H9 (cell line): ENCODE measurements at regions not wholly inside any gene's neighbourhood (a gene's known extent, or its start where the extent isn't known, plus 50 kb on each side); places are given as distances from the start of the nearest gene placed in this dataset.

Experiments used
- DNase-seq: peaks from one replicate; pipeline ENCODE4 v3.0.0-alpha.2; 2017
- H2AFZ ChIP-seq: one replicate; pipeline ENCODE4 v1.6.1; 2013; ENCODE audit warnings: mild to moderate bottlenecking, low read length, control low read depth, moderate library complexity
- H2AK5ac ChIP-seq: 2 replicates; pipeline ENCODE4 v1.6.1; 2013; ENCODE audit warnings: low read length, control low read depth, mixed read lengths; ENCODE audit not compliant: insufficient read length
- H2BK120ac ChIP-seq: one replicate; pipeline ENCODE4 v1.6.1; 2013; ENCODE audit warnings: low read depth, mild to moderate bottlenecking, low read length, control low read depth, inconsistent platforms; ENCODE audit not compliant: poor library complexity, severe bottlenecking
- H2BK12ac ChIP-seq: 2 replicates; pipeline ENCODE4 v1.6.1; 2013; ENCODE audit warnings: low read length, control low read depth, mixed read lengths, low read depth; ENCODE audit not compliant: insufficient read length
- H2BK15ac ChIP-seq: 2 replicates; pipeline ENCODE4 v1.6.1; 2013; ENCODE audit warnings: low read depth, low read length, control low read depth
- H2BK20ac ChIP-seq: one replicate; pipeline ENCODE4 v1.6.1; 2013; ENCODE audit warnings: low read depth, mild to moderate bottlenecking, low read length, control low read depth, inconsistent platforms; ENCODE audit not compliant: poor library complexity, severe bottlenecking
- H2BK5ac ChIP-seq: 2 replicates; pipeline ENCODE4 v1.6.1; 2013; ENCODE audit warnings: low read length, control low read depth, mixed read lengths; ENCODE audit not compliant: insufficient read length
- H3K14ac ChIP-seq: 2 replicates; pipeline ENCODE4 v1.6.1; 2013; ENCODE audit warnings: low read length, control low read depth; ENCODE audit not compliant: insufficient read depth
- H3K18ac ChIP-seq: 2 replicates; pipeline ENCODE4 v1.6.1; 2013; ENCODE audit warnings: low read depth, mild to moderate bottlenecking, mixed read lengths, low read length, control low read depth; ENCODE audit not compliant: insufficient read length
- H3K23ac ChIP-seq: 2 replicates; pipeline ENCODE4 v1.6.1; 2013; ENCODE audit warnings: low read length, control low read depth, mixed read lengths, low read depth; ENCODE audit not compliant: insufficient read length
- H3K23me2 ChIP-seq: 2 replicates; pipeline ENCODE4 v1.6.1; 2013; ENCODE audit warnings: low read depth, mild to moderate bottlenecking, mixed read lengths, low read length, control low read depth; ENCODE audit not compliant: insufficient read length, poor library complexity, severe bottlenecking
- H3K27ac ChIP-seq: 2 replicates; pipeline ENCODE4 v1.5.1; 2013; ENCODE audit warnings: low read length, control low read depth, mixed read lengths, low read depth; ENCODE audit not compliant: insufficient read length
- H3K27me3 ChIP-seq: 2 replicates; pipeline ENCODE4 v1.6.1; 2013; ENCODE audit warnings: low read length, control low read depth, inconsistent platforms; ENCODE audit not compliant: insufficient read depth
- H3K4ac ChIP-seq: 2 replicates; pipeline ENCODE4 v1.6.1; 2013; ENCODE audit warnings: low read depth, mild to moderate bottlenecking, control low read depth, inconsistent platforms, low read length, moderate library complexity
- H3K4me1 ChIP-seq: 2 replicates; pipeline ENCODE4 v1.6.1; 2013; ENCODE audit warnings: low read length, control low read depth, inconsistent platforms; ENCODE audit not compliant: insufficient read depth
- H3K4me2 ChIP-seq: 2 replicates; pipeline ENCODE4 v1.6.1; 2013; ENCODE audit warnings: low read length, control low read depth, mixed read lengths; ENCODE audit not compliant: insufficient read length, insufficient read depth
- H3K56ac ChIP-seq: 2 replicates; pipeline ENCODE4 v1.6.1; 2013; ENCODE audit warnings: low read depth, mild to moderate bottlenecking, mixed read lengths, low read length, control low read depth; ENCODE audit not compliant: insufficient read length
- H3K79me1 ChIP-seq: 2 replicates; pipeline ENCODE4 v1.6.1; 2013; ENCODE audit warnings: low read depth, mild to moderate bottlenecking, moderate library complexity, low read length, control low read depth, inconsistent platforms; ENCODE audit not compliant: insufficient read depth, poor library complexity, severe bottlenecking
- H3K79me2 ChIP-seq: 2 replicates; pipeline ENCODE4 v1.6.1; 2013; ENCODE audit warnings: low read length, control low read depth, inconsistent platforms; ENCODE audit not compliant: insufficient read depth
- H3K9ac ChIP-seq: 2 replicates; pipeline ENCODE4 v1.6.1; 2013; ENCODE audit warnings: low read length, control low read depth, mixed read lengths; ENCODE audit not compliant: insufficient read length; ENCODE audit errors: extremely low read depth
- H3K9me3 ChIP-seq: one replicate; pipeline ENCODE4 v1.6.1; 2013; ENCODE audit warnings: low read depth, low read length, inconsistent platforms; ENCODE audit not compliant: control insufficient read depth
- H3T11ph ChIP-seq: one replicate; pipeline ENCODE4 v1.6.1; 2013; ENCODE audit warnings: mild to moderate bottlenecking, low read length, control low read depth, inconsistent platforms
- H4K20me1 ChIP-seq: one replicate; pipeline ENCODE4 v1.6.1; 2013; ENCODE audit not compliant: control insufficient read depth, insufficient read length, insufficient read depth
- H4K5ac ChIP-seq: 2 replicates; pipeline ENCODE4 v1.6.1; 2013; ENCODE audit warnings: low read depth, mild to moderate bottlenecking, mixed read lengths, low read length, control low read depth; ENCODE audit not compliant: insufficient read length
- H4K8ac ChIP-seq: replicated peaks from 2 replicates; pipeline ENCODE4 v1.6.1; 2013; ENCODE audit warnings: low read length, control low read depth, mixed read lengths, low read depth; ENCODE audit not compliant: insufficient read length
- H4K91ac ChIP-seq: 2 replicates; pipeline ENCODE4 v1.6.1; 2013; ENCODE audit warnings: low read depth, mild to moderate bottlenecking, moderate library complexity, mixed read lengths, low read length, control low read depth; ENCODE audit not compliant: insufficient read length
- H3K27ac Mint-ChIP-seq, 3 experiments: 2 replicates in 2 of 3; 3 replicates in 1 of 3; pipeline ENCODE4 v1.8.0; 2020 to 2021; ENCODE audit warnings: mixed read lengths in 3 of 3, mild to moderate bottlenecking in 1 of 3, moderate library complexity in 1 of 3
- H3K27me3 Mint-ChIP-seq: 2 replicates; pipeline ENCODE4 v1.8.0; 2021; ENCODE audit warnings: low read depth, mild to moderate bottlenecking, moderate library complexity, mixed read lengths
- H3K36me3 Mint-ChIP-seq, 3 experiments: 2 replicates in 2 of 3; 3 replicates in 1 of 3; pipeline ENCODE4 v1.8.0; 2020 to 2021; ENCODE audit warnings: low read depth in 3 of 3, mixed read lengths in 3 of 3; ENCODE audit not compliant: insufficient read depth in 1 of 3
- H3K4me1 Mint-ChIP-seq, 2 experiments: 2 replicates each; pipeline ENCODE4 v1.8.0; 2020; ENCODE audit warnings: mixed read lengths in 2 of 2
- H3K4me3 Mint-ChIP-seq, 2 experiments: 2 replicates in 1 of 2; 3 replicates in 1 of 2; pipeline ENCODE4 v1.8.0; 2020 to 2021; ENCODE audit warnings: mild to moderate bottlenecking in 2 of 2, mixed read lengths in 2 of 2, moderate library complexity in 1 of 2
- H3K9me3 Mint-ChIP-seq, 2 experiments: 2 replicates in 1 of 2; 3 replicates in 1 of 2; pipeline ENCODE4 v1.8.0; 2020; ENCODE audit warnings: mild to moderate bottlenecking in 2 of 2, mixed read lengths in 2 of 2, moderate library complexity in 1 of 2
- CTCF ChIP-seq: fragments of 200-600 bp; sonication (generic); conservative IDR thresholded peaks from 3 replicates; pipeline ENCODE4 v1.8.0; 2021; ENCODE audit warnings: antibody characterized with exemption, mild to moderate bottlenecking
- WGBS: extraction: QIAGEN DNeasy Blood & Tissue Kit; methylation state at CpG from one replicate; pipeline ENCODE4 v1.1.7; 2013; ENCODE audit warnings: missing lambda C conversion rate, low lambda C conversion rate, mixed read lengths; ENCODE audit not compliant: insufficient read length; ENCODE audit errors: extremely low coverage; 5-methylcytosine and 5-hydroxymethylcytosine counted together

DNA sequence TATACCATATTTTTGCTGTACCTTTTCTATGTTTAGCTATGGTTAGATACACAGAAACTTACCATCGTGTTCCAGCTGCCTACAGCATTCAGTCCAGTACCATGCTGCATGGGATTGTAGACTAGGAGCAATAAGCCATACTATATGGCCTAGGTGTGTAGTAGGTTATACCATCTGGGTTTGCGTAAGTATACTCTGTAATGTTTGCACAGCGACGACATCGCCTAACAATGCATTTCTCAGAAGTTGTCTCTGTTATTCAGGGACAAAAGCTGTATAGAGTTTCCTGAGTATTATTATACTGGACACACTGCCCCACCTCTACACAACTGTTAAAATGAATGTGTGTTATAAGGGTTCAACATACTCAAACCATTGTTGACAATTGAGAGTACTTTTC is 93.8 kb upstream of the MKI67 start:
- Histone ChIP-seq H2BK15ac (no peak overlapping the region), H2AFZ (no peak overlapping the region), H4K5ac (no peak overlapping the region), H3K79me1 (no peaks in the 10 kb centered on the region), H3K23ac (no peak overlapping the region), H3K79me2 (no peaks in the 10 kb centered on the region), H4K8ac (no peak overlapping the region), H4K20me1 (no peaks in the 10 kb centered on the region), H3K4me2 (no peak overlapping the region), H2BK120ac (no peak overlapping the region), H2BK12ac (no peak overlapping the region), H3K18ac (no peak overlapping the region), H4K91ac (no peak overlapping the region), H3T11ph (no peak overlapping the region), H3K23me2 (no peaks in the 10 kb centered on the region), H3K9ac (no peak overlapping the region), H3K9me3 (no peaks in the 10 kb centered on the region), H2BK5ac (no peak overlapping the region), H3K27ac (no peak overlapping the region), H3K4me1 (0 out of 2 replicates have a peak, but pooled peaks cover 1% of the 10 kb centered on the region), H3K56ac (no peak overlapping the region), H3K4ac (no peak overlapping the region), H3K14ac (no peak overlapping the region), H2BK20ac (no peak overlapping the region), H3K27me3 (no peaks in the 10 kb centered on the region), H2AK5ac (no peak overlapping the region)
- peaks cover 14 to 20% of the 10 kb centered on the region in 2 experiments for H3K4me1 Mint-ChIP-seq
- no peak overlapping the region for H3K4me3 Mint-ChIP-seq
- H3K36me3 Mint-ChIP-seq = no peaks in the 10 kb centered on the region
- no peaks in the 10 kb centered on the region; the same call in none of the 2 replicates for H3K27me3 Mint-ChIP-seq
- no peak overlapping the region for H3K27ac Mint-ChIP-seq
- H3K9me3 Mint-ChIP-seq = peaks cover 2 to 8% of the 10 kb centered on the region in 2 experiments; a peak in 4 of 5 replicates
- DNase-seq = no peak
- TF ChIP-seq CTCF = no peak
- no CpG with 5 or more reads among the region's 5 CpGs for WGBS
